NB4 (cell line): ENCODE measurements at regions not wholly inside any gene's neighbourhood (a gene's known extent, or its start where the extent isn't known, plus 50 kb on each side); places are given as distances from the start of the nearest gene placed in this dataset.

Experiments
- CTCF ChIP-seq: IDR thresholded peaks from one replicate; pipeline ENCODE4 v1.5.1; 2012; ENCODE audit warnings: low read depth, low read length
- MAX ChIP-seq: IDR thresholded peaks from 2 replicates; pipeline ENCODE4 v1.6.1; 2011; ENCODE audit warnings: low read depth, low read length
- MYC ChIP-seq: IDR thresholded peaks from 2 replicates; pipeline ENCODE4 v1.6.1; 2011; ENCODE audit warnings: low read depth, low read length
- POLR2A ChIP-seq: IDR thresholded peaks from 2 replicates; pipeline ENCODE4 v1.6.1; 2011; ENCODE audit warnings: mild to moderate bottlenecking; ENCODE audit not compliant: insufficient read length; ENCODE audit errors: extremely low read depth

GRCh38 chr4:86542319-86543027, 51.6 kb upstream of the PTPN13 start:
- TF ChIP-seq CTCF (no peak), POLR2A (no peak), MYC (no peak), MAX (no peak)
